GM06990 (cell line): ENCODE measurements at regions not wholly inside any gene's neighbourhood (a gene's known extent, or its start where the extent isn't known, plus 50 kb on each side); places are given as distances from the start of the nearest gene placed in this dataset.
"Not testable (repeated sequence)": the region's sequence is repeated elsewhere in the genome, so short reads cannot be mapped to it uniquely, and the experiment has no call there.

ENCODE experiments used
- DNase-seq: peaks from one replicate; pipeline ENCODE4 v3.0.0-alpha.2; 2011; ENCODE audit not compliant: insufficient read length; ENCODE audit errors: extremely low read depth
- H3K27me3 ChIP-seq: replicated peaks from 2 replicates; pipeline ENCODE4 v1.6.0; 2011; ENCODE audit warnings: low read length; ENCODE audit not compliant: control insufficient read depth, insufficient read depth
- H3K36me3 ChIP-seq: 2 replicates; pipeline ENCODE4 v1.5.1; 2011; ENCODE audit warnings: low read length; ENCODE audit not compliant: control insufficient read depth, insufficient read depth
- H3K4me3 ChIP-seq: replicated peaks from 2 replicates; pipeline ENCODE4 v1.5.1; 2011; ENCODE audit warnings: low read depth, mild to moderate bottlenecking, control low read depth, low read length
- CTCF ChIP-seq: IDR thresholded peaks from 2 replicates; pipeline ENCODE4 v1.5.1; 2011; ENCODE audit warnings: low read length, control low read depth, mild to moderate bottlenecking, inconsistent platforms; ENCODE audit not compliant: insufficient read depth, poor library complexity, severe bottlenecking

GRCh38 chr7:153224890-153225289, 465.3 kb downstream of the ACTR3B start:
- Histone ChIP-seq H3K4me3 (no peak overlapping the region), H3K27me3 (no peaks in the 10 kb centered on the region), H3K36me3 (no peaks in the 10 kb centered on the region)
- no peak for TF ChIP-seq CTCF
- no peak for DNase-seq

- H3K4me3 ChIP-seq, H3K36me3 ChIP-seq, DNase-seq, H3K27me3 ChIP-seq: not testable (repeated sequence)
Measured at GRCh38 chr7:153245136-153245535, 485.6 kb downstream of the ACTR3B start.

GRCh38 chr7:153245809-153246208, 486.3 kb downstream of the ACTR3B start:
- Histone ChIP-seq H3K4me3 (no peak overlapping the region), H3K36me3 (no peaks in the 10 kb centered on the region), H3K27me3 (no peaks in the 10 kb centered on the region)
- no peak for DNase-seq
- no peak for TF ChIP-seq CTCF

- Histone ChIP-seq H3K36me3 (no peaks in the 10 kb centered on the region), H3K27me3 (no peaks in the 10 kb centered on the region), H3K4me3 (no peak overlapping the region)
- no peak for DNase-seq
- no peak for TF ChIP-seq CTCF
Measured at GRCh38 chr7:153247926-153248325, 488.4 kb downstream of the ACTR3B start.

GRCh38 chr7:153258686-153259085, 499.1 kb downstream of the ACTR3B start:
- no peaks in the 10 kb centered on the region for H3K36me3 ChIP-seq
- no peak for TF ChIP-seq CTCF
- H3K4me3 ChIP-seq = no peak overlapping the region
- DNase-seq = no peak
- no peaks in the 10 kb centered on the region for H3K27me3 ChIP-seq

- no peak for DNase-seq
- H3K4me3 ChIP-seq = no peak overlapping the region
- H3K27me3 ChIP-seq = no peaks in the 10 kb centered on the region
- no peaks in the 10 kb centered on the region for H3K36me3 ChIP-seq
- TF ChIP-seq CTCF = no peak
Measured at GRCh38 chr7:153276394-153276793, 516.8 kb downstream of the ACTR3B start.
